HG03108 (cell line): ENCODE measurements at regions not wholly inside any gene's neighbourhood (a gene's known extent, or its start where the extent isn't known, plus 50 kb on each side); places are given as distances from the start of the nearest gene placed in this dataset.

Source experiments
- ATAC-seq: cut with Tn5 transposase; IDR thresholded peaks from one replicate; pipeline ENCODE4 v1.9.1; 2021; ENCODE audit warnings: moderate library complexity; ENCODE audit not compliant: unreplicated experiment

DNA sequence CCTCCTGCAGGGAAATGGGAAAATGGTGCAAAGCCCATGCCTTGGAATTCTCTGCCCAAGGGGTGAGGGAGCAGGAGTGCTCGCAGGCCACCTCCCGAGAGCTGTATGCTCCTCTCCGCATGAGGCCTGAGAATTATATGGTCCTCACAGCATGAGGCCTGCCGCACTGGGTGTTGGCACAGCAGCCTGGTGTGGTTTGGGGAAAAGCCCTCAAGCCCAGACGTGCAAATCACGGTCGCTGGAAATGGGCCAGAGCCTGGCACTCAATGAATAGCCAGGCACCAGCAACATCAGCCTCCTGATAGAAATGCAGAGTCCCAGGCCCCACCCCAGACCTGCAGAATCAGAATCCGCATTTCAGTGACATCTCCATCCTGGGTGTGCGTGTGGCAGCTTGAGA is 156.4 kb upstream of the FOXF1 start:
- ATAC-seq, result no peak

DNA sequence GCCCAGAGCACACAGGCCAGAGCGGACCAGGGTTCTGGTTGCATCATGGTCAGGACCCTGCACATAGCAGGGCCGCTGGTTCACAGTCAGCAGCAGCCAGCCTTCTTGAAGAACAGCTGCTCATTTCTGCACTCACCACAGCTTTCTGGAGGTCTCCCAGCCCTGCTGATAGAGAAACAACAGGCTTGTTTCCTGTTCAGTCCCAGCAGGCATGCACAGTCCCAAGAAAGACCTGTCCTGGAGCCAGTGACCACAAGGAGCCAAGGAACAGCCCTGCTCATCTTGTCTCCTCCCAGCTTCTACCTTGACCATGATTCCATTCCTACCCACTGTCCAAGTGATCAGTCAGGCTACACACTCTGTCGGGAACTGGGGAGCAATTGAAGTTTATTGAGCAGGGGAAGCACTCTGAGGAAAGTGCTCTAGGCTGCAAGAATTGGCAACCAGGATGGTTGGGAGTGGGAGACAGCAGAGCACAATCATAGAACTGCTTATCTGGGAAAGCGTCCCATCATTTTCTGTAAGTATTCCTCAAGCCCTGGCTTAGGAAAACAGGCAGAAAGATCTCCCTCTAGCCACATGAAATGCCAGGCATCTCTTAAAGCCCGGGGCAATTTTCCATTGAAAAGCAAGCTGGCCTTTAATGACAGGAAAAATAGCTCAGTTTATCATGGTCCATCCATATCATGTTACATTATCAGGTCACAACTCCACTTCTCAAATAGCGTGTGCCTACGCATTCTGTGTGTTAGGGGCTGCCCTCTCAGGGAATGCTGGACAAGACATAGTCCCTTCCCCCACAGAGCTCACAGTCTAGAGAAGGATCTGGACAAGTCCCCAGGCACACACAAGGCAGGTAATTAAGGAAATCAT is 155.4 kb upstream of the FOXF1 start:
- no peak for ATAC-seq

DNA sequence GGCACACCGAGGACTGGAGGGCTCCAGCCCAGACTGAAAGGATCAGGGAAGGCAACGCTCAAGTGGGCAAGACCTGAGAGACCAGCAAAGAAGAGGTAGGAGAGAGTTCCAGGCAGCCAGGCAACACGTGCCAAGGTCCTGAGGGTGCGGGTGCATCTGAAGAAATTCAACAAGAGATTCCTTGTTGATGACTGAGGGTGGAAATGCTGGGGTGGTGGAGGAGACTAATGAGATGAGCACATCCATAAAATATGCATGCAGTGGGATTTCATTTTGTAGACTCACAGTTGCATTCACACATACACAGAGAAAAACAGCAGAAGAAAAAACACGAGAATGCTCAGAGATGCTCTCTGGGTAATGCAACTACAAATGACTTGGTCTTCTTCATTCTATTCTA is 154.8 kb upstream of the FOXF1 start:
- ATAC-seq, result no peak

DNA sequence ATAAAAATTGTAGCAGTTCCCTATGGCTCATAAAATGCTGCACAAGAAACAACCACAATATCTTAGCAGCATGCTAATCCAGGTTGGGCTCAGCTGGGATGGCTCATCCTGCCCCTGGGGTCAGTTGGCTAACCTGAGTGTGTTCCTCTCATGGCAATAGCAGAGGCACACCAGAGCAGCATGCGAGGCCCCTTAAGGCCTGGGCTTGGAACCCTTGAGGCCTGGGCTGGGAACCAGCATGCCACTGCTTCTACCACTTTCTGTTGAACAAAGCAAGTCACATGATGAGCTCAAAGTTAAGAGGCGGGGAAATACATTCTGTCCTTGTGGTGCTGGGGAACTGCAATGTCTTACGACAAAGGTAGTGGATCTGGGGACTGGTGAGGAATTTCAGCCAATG is 154.4 kb upstream of the FOXF1 start:
- ATAC-seq, result no peak

DNA sequence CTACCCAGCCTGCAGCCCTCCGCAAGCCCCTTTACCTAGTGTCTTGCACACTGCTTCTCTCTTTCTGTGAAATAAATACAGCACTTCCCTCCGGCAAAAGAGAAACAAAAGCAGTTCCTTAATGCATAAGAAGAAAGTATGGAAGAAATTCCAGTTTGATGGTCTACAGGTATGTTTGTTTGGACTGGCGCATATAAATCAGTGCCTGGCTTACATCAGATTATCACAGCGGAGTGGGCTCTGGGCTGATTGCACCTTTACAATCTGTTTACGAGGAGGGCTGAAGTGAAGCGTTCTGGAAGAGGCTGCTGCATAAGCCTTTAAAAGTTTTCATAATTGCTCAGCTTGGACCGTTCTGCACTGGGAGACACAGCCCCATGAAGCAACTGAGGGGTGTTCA is 153.5 kb upstream of the FOXF1 start:
- no peak for ATAC-seq

DNA sequence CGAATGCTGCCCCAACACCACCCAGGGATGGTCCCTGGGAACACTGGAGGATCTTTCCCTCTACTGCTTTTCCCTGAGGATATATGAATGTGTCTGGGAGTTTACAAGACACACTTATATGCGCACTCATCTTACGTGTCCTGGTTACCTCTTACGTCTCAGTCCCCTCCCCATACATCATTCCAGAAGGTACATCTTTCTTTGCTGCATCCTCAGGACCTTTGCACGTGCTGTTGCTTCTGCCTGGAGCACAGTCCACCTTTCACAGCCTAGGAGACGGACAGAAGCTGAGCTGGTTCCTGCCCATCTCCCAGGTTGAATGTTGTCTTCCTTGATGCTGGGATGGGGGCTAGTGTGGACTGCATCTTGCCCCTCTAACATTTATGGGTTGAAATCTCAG is 153.0 kb upstream of the FOXF1 start:
- ATAC-seq, result no peak

DNA sequence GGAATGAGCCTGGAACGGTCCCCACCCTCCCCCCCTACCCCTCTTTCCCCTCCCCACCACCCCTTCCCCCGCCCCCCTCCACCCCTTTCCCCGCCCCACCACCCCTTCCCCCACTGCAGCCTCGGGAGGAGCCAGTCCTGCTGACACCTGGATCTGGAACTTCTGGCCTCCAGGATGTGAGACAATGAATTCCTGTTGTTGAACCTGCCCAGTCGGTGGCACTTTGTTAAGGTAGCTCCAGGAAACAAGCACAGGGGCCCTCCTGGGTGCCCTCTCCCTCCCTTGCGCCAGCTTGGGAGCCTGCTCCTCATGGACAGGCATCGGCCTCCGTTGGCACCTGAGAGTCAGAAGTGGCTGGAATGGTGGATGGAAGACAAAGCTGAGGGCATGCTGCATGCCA is 152.4 kb upstream of the FOXF1 start:
- ATAC-seq, result no peak

DNA sequence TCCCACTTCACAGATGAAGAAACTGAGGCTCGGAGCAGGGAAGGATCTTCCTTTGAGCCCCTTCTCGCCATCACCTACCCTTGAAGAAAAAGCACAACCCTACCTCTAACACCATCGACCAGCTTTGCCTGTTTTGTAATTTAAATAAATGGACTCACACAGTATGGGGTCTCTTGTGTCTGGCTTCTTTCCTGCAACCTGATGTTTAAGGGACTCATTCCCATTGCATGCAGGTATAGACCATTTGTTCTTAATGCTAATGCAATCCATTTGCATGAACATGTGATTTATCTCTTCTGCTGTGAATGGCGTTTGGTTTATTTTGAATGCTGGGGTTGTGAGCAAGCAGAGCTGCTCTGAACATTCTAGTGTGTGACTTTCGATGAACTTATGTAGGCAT is 150.8 kb upstream of the FOXF1 start:
- no peak for ATAC-seq

DNA sequence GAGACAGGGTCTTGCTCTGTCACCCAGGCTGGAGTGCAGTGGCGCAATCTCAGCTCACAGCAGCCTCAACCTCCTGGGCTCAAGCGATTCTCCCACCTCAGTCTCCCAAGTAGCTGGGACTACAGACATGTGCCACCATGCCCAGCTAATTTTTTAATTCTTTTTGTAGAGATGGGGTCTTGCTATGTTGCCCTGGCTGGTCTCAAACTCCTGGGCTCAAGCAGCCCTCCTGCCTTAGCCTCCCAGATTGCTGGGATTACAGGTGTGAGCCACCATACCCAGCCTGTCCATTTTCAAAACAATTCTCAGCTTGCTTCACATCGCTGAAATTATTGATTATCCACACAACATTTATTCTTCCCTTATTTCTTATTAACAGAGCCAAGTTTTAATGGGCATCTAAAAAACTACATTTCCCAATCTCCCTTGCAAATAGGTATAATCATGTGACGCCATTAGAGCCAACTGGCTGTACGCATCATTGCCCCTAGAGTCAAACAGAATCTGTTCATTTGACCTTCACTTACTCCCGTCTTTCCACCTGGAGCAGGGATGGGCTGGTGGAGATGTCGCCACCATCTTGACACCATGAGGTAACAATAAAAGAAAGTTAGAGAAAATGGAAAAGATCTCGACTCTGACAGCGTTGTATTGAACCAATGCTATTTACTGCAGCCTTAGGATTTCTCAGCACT is 148.0 kb upstream of the FOXF1 start:
- no peak for ATAC-seq

DNA sequence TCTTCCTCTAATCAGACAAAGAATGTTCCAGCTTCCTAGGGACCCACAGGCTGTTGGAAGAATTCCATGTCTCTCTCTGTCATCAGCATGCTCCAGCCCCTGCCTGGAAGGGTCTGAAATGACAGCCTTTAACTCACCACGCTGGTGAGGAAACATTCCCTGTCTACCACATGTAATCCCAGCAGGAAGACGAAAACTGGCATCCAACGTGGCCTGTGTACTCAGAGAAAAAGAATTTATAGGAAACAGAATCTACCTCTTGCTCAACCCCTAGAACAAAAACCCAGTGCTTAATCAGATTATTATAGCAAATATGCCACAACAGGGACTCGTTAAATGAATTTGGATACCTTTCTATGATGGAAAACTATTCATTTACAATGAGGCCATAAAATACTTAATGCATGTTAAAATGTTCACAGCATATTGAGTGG is 147.3 kb upstream of the FOXF1 start:
- ATAC-seq, result no peak

DNA sequence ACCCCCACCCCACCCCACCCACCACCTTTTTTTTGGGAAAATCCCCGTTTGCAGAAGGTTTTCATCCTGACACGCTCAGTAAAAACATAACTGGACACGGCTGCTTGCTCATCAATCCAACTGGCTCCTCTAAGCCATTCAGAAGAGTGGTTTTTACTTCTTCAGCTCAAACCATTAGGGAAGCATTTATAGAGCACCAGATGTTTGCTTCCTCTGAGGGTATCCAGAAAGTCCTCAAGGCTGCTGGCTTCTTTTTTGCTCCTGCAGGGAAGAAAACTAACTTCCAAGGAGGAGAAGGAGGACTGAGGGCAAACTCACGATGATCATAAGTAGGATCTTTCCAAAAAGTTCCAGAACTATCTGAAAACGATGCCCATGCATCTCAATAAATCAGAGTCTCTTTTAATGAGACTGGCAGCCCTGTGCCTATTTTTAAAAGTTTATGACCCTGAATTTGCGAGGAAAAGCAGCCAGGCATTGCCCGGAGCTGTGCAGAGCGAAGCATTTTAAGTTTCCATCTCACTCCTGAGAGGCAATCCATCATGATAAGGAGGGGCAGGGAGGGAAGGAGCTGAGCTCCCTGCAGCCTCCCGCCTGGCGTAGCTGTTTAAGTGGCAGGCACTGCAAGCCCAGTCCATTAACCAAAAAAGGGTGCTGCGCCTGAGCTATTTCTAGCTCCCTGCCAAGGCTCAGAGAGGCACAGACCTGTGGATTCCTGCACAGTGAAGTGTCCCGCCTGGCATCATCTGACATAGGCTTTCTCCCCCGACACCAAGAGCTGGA is 146.3 kb upstream of the FOXF1 start:
- no peak for ATAC-seq

DNA sequence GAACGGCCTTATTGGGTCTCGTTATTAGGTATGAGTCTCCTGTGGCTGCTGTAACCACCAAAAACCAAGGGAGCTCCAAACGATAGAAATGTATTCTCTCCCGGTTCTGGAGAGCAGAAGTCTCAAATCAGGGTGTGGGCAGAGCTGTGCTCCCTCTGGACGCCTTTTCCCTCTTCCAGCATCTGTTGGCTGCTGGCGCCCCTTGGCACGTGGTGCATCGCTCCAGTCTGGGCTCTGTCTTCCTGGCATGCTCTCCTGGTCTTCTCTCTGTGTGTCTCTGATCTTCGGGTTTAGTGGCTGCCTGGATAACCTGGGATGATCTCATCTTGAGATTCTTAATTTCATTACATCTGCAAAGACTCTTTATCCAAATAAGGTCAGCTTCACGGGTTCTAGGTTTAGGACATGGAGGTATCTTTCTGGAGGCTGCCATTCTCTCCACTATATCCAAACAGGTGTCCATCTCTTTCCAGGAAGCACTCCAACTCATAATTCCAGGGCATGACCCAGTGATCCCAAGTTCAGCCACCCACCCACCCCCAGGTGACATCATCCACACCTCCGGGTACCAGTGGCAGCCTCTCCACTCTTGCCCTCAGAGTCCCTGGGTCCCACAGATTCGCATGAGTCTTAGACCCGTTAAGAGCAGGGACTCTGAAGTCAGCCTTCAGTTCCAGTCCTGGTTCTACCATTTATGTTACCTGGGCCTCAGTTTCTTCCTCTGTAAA is 145.5 kb upstream of the FOXF1 start:
- ATAC-seq, result no peak

DNA sequence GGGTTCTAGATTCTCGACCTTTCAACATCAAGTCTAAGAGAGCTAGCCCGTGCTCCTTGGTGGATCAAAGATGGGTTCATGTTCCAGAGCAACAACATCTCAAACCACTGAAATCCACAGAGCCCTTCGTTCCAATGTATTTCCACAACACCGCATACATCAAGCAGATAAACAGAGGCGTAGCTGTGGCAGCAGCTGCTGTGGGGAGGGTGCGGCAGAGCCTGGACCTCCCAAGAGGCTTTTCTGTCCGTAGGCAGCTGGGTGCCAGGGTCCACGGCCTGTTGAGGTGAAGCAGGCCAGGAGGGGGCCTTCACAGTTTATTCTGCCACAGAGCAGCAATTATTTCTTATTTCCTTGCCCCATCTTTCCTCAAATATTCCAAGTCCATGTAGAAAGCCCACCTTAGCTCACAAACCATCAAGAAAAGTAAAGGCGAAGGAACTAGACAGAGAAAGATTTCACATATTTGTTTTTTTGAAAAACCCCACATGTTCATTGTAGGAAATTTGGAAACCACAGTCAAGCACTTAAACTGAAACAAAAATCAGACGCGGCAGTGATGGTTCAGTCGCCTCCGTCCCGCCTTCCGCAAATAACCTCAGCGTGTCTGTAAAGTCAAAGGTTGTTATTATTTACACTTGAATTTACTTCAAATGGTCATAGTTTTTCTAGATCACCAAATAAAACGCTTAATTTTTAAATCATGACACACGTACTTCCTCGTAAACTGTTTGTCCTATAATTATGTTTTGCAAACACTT is 144.6 kb upstream of the FOXF1 start:
- no peak for ATAC-seq

DNA sequence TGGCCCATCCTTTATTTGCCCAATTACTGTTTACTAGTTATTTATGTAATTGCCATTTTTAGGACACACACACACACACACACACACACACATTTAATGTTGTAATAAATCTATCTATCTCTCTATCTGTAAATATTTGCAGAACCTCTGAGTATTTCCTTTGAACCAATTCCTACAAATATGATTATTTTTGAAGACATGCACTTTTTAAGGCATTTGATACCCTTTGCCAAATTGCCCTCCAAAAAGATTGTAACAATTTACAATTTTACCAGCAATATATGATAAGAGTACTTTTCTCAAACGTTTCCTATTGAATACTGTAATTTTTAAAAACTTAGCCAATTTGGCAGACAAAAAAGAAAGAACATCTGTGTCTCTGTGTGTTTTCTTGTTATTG is 143.8 kb upstream of the FOXF1 start:
- no peak for ATAC-seq

DNA sequence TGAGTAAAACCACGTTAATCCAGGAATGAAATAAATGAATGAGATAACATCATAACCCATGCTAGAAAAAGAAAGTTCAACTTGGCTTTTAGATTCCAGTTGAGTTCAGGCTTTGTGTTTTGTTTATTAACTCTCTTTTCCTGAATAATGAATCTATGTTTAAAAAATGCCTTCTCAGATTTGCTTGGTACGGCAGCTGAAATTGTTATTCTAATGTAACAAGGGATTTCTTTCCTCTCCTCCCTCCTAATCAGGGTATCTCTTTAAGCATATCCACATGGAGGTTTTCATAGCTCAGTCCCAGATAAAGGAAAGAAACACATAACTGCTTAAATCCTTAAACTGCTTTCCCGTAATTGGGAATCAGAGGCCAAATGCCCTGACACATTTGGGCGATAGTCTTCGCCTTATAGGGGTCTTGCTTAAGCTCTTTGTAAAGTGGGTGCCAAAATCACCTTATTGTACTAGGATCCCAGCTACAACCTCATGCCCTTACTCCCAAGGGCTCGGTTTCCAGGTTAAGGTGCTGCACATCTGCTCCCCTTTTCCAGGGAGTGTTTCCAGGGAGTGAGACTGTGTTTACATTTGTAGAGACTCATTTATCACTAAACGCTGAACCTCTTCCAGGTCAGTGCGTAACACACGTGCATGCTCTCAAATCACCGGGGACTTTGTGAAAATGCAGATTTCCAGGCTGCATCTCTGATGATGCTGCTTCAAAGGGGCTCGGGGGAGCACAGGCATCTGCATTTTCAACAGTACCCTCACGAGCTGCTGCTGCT is 142.8 kb upstream of the FOXF1 start:
- ATAC-seq, result no peak

DNA sequence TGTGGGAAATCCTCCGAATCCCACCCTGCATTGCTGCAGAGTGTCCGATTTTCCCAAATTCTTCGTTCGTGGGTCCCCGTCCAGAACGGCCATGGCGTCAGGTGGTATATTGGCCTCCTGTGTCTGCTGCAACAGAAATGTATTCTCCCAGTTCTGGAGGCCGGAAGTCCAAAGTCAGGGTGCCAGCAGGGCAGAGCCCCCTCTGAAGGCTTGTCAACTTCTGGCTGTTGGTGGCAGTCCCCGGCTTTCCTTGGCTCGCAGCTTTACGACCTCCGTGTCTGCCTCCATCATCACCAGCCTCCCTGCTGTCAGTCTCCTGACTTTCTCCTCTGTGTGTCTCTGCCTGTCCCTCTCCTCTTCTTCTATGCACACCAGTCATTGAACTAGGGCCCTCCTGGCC is 142.1 kb upstream of the FOXF1 start:
- ATAC-seq, result no peak

DNA sequence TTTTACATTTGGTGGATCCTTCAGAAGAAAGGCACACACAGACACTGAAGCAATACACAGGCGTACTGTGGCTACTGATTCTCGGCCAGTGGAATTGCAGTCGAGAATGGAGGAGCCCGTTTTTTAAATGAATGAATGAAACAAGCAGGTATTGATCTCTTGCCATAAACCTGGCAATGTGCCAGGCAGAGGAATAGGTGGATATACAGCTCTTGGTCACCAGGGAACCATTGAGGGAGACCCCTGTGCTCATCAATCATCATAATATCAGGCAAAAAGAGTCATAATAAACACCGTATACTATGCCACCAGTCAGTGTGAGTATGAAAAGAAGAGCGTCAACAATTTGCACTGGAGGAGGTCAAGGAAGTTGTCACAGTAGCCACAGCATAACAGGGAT is 140.3 kb upstream of the FOXF1 start:
- no peak for ATAC-seq

DNA sequence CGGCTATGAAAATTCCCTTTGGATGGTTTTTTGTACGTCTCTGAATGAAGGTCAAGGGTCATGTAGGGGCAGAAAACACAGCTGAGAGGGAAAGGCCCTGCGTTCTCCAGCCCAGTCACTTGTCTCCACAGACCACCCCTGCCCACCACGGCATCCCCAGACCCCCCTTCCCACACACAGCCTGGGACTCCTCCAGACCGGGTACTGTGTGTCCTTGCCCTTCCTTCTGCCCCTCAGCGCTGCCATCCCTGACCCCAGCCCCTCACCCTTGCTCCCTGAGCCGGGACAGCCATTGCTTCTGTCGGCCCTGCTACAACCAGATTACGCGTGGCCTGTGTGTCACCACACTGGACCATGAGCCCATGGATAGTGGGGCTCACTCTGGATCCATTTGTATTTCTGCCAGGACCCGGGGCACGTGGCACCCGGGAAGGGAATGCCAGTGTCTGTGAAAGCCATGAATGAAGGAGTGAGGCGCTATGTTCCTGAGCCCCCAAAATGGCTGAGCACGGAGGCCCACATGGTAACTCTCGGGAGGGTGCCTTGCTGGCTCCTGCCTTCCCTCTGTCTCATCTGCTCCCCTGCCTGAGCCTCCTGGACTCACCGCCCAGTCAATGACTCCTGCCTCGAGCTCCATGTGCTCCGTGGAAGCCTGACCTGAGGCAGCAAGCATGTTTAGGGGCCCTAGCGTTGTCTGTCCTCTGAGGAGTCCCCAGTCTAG is 139.1 kb upstream of the FOXF1 start:
- no peak for ATAC-seq

DNA sequence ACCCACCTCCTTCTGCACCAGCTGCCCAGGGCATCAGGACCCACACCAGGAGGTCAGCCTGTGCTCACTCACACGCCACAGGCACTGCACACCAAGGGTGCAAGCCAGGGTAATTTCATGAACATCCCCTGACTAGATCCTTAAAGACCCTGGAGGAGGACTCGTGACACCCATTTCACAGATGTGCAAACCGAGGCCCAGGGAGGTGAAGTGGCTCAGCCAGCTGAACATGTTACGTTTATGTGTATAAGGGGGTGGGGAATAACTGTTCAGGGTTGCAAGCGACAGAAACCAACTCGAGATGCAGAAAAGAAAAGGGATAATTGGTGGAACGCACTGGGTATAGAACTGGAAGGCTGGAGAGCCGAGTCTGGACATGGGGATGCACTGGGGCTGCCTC is 138.1 kb upstream of the FOXF1 start:
- ATAC-seq, result no peak
